HG03108 (cell line): ENCODE measurements at regions not wholly inside any gene's neighbourhood (a gene's known extent, or its start where the extent isn't known, plus 50 kb on each side); places are given as distances from the start of the nearest gene placed in this dataset.

ENCODE experiments used
- ATAC-seq: cut with Tn5 transposase; IDR thresholded peaks from one replicate; pipeline ENCODE4 v1.9.1; 2021; ENCODE audit warnings: moderate library complexity; ENCODE audit not compliant: unreplicated experiment

DNA sequence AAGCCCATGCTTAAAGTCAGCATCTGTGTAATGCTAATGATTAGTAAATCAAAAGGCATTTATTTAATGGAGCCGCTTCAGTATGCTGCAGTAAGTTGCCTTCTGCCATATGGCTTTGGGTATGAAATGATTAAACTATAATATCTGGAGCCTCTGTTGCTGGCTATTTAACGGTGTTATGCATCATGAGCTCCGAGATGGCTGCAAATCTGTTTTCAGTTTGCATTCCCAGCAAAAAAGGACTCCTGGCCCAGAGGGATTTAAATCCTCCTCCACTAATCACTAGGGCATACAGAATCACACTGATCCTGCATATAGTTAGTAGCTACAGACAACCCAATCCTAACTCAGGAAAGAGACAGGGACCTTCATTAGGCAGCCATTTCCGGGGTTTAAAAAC, 171.5 kb upstream of the EEA1 start:
- no peak for ATAC-seq

DNA sequence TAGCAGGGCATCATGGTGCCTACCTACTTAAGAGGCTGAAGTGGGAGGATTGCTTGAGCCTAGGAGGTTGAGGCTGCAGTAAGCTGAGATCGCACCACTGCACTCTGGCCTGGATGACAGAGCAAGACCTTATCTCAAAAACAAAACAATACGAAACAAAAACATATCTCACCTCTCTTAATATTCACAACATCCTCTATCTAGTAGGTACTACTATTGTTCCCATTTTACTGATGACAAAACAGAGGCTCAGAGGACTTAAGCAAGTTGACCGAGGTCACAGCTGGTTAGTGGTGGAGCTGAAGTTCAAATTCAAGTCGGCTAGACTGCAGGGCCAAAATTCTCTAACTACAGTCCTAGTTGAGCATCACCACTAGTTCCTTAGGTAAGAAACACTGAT, 172.3 kb upstream of the EEA1 start:
- no peak for ATAC-seq

DNA sequence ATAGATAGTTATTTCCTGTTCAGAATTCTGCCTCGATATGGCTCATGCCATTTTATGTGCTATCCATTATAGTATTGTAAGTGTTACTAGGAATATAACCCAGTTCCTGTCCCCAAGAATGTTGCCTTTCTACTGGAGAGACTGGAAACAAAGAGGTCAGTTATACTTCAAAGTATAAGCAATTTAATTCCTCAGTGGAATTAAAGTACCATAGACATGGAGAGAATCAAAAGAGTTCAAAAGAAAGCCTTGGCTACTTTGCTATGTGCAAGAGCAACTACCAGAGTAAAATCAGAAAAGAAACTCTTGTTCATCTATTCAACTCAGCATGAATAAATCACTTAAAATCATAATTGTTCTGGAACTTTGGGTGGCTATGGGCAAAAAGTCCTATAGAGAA, 173.2 kb upstream of the EEA1 start:
- ATAC-seq = no peak

DNA sequence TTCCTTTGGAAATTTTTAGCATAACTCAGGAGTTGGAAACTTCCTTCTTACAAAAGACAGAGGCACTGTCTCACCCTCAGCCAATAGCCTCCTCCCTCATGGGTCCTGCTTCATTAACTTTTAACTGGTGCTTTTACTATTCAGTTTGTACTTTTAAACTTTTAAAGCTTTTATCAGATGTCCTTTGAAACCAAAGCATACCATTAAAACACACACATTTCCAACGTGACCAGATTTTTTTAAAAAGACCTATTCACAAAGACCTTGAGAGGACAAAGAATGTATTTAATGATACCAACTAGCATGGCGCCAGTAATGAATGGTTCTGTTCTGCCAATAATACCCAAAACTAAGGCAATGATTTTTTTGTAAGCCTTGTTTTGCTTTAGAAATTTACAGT, 173.6 kb upstream of the EEA1 start:
- no peak for ATAC-seq

DNA sequence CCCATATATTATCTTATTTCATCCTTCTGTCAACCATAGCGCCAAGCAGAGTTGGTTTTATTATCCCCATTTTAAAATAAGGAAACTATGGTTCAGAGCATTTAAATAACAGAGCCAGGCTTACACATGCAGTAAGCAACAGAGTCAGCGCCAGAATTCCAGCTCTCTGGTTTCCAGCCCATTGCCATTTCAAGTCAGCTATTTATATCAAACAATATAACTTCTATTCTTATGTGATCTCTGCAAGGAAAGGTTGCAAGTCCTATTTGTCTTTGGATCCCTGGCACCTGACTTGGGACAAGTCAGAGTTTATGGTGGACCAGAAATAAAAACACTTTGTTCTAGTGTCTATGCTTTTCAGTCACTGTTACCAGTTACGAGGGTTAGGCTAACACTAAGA, 174.1 kb upstream of the EEA1 start:
- ATAC-seq = no peak

DNA sequence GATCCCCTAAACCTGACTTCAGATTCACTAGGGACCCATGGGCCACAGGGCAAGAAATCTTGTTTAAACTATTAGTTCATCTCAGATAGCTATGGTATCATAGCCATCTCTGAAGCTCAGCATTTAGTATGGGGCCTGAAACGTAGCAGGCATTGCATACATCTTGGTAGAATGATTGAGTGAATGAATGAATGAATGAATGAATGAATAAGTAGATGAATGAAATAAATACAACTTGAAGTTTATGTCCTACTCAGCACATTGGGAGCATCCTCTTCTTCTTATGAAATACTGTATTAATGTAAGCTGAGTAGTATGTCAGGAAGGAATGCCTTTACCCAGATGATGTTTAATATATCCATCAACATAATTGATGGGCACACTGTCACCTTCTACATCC, 175.4 kb upstream of the EEA1 start:
- no peak for ATAC-seq

DNA sequence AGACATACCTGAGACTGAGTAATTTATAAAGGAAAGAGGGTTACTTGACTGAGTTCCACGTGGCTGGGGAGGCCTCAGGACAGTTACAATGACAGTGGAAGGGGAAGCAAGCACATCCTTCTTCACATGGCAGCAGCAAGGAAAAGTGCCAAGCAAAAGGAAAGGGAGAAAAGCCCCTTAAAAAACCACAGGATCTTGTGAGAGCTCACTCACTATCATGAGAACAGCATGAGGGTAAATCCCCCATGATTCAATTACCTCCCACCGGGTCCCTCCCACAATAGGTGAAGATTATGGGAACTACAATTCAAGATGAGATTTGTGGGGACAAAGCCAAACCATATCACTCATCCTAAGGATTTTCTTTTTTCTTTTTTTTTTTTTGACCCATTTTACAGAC, 177.8 kb upstream of the EEA1 start:
- no peak for ATAC-seq

DNA sequence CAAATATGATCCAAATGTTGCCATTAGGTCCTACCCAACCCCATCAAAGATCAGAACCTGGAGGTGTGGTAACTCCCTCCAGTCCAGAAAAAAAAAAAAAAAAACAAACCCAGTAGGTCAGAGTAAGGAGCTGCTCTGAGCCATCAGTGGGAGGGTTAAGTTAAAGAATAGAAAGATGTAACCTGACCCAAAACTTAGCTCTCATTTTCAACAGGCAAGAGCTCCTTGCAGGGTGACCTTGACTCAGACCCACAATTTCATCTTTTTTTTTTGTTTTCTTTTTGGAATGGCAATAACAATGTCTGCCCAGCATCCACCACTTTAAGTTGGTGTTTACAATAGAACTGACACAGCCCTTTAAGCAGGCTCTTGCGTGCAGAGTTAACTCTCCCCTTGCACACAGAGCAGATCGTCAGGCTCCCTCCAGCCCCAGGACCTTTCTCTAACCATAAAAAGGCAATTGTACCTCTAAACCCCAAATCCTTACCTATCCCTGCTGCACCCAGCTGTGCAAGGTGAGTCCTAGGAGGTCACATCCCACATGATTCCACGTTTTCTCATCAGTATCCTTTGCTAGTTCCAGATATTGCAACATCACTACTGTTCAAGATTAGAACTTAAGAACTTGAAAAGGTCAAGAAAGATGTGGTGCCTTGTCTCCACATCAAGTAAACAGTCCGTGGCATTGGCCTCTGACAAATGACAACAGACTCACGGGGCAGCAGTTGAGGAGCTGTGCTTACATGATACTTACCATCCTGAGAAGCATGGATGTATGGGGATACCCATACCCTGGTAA, 178.6 kb upstream of the EEA1 start:
- ATAC-seq = no peak

DNA sequence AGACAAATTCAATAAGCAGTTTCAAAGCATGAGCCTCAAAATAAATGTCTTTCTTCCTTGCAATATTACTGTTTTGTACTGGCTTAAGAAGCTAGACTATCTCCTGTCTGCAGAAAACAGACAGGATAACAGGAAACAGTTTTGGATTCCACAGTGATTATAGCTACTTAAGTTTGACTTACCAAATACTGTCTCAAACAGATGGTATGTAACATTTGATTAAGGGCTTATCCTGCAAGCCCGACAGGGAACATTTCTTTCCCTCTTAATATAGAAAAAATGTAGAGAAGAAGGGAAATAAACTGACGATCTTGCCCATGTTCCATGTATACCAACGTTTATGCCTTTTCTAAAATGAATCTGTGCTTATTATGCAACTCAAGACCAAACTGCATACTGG, 179.9 kb upstream of the EEA1 start:
- ATAC-seq = no peak

DNA sequence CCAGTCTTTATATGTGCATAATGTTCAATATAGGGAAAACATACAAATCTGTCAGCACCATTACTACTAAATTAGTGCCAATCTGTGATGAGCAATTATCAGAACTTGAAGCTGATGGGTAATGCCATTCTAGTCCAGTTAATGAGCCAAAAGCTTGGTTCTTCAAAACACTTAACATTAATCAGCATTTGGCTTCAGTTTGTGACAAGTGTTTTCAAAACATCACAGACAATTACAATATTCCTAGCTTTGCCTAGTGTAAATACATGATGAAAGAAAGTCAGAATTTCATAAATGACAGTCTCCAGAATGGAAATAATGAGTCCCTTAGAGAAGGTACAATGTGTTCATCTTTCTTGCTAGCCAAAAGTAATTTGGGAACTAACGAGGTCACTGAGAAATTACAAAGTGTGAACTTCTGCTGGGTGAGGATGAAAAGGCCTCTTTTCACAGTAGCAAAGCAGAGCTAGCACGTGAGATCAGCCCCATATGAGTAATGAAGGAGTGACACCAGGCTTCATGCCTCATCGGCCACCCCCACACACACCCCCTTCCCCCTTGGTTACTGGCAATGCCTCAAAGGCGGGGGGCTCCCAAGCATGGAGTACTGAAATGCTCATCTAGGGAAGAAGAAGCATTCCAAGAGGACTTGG, 180.6 kb upstream of the EEA1 start:
- no peak for ATAC-seq

DNA sequence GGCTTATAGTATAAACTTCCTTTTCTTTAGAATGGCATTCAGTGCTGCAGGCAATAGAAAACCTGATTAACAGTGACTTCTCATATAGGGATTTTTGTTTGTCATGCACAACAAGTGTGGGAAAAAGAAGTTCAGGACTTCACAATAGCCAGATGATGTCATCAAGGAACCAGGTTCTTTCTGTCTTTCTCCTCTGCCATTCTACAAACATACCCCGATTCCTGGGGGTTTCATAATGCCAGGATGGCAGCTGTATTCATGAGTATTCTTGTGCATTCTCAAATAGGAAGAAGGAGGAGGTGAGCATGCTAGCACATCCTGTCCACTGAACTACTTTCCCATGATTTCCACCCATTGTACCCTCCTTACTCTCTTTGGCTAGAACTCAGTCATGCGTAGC, 182.7 kb upstream of the EEA1 start:
- no peak for ATAC-seq

DNA sequence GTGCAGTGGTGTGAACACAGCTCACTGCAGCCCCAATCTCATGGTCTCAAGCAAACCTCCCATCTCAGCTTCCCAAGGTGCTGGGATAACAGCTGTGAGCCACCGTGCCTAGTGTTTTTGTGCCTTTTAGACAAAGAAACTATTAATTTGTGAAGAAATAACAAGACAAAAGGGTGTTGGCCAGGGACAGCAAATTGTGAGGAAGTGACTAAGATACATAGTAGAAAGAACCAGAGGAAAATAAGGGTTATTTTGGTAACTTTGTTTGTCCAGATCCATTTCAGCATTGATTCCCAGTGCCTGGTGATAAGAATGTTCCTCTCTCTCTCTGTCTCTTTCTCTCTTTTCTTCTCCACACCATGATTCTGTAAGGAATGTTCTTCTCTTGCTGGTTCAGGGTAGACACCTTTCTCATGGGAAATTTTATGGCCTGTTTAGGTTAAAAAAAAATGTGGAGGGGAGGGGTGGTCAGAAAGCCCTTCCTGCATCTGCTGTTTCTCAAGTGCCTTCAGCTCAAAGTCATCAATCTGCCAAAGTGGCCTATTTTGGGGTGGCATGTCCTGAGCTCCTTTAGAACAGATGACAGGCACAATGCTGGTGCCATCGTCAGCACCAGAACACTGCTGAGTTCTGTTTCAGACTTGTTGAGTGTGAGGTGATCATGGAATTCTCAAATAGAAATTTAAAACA, 184.4 kb upstream of the EEA1 start:
- no peak for ATAC-seq

DNA sequence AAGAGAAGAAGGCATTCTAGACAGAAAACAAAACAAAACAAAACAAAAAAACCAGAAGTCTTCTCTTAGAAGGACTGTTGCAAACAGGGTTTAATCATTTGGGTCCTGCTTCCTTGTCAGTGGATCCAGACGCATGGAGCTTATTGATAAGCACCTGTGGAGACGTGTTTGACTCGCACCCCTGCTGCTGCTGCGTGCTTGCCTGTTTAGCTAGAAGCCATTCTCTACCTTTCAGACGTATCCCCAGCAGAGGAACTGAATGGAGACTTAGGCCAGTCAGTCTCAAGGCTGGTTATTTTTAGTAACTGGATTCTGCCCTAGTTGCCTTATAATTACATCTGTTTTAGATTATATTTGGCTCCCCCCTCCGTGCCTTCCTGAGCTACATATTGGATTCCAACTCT, 186.1 kb upstream of the EEA1 start:
- no peak for ATAC-seq

DNA sequence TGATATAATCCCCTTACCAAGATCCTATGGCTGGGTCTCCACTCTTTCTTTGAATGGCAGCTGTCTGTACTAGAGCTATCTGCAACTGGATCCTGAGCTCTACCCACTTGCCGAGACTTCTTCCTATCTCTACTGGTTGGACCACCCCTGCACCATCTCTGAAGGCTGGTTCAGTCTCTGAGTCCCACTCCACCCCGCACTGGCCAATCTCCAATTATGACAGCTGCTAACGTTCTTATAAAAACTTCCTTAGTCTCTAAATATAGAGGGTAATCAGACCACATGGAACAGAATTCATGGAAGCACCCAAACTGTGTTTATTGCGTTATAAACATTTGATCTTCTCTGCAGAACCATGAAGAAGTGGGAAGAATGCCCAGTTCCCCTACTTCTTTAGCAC, 186.6 kb upstream of the EEA1 start:
- ATAC-seq = no peak

DNA sequence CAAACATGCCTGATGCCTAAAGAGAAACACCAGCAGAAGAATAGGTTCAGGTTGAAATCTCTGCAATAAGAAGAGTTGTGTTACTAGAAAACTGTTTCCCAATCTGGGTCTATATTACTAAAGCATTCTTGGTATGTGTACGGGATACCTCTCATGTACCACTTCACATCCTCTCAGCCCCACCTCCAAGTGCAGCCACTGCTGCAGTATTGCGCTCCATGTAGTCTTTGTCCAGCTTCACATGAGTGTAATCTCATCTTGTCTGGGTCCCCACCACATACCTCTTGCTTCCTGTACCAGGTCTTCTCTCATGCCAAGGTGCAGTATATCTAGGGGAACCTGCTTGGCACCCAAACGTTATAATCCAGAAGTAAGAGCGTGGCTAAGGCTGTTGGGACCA, 187.5 kb upstream of the EEA1 start:
- ATAC-seq = no peak

DNA sequence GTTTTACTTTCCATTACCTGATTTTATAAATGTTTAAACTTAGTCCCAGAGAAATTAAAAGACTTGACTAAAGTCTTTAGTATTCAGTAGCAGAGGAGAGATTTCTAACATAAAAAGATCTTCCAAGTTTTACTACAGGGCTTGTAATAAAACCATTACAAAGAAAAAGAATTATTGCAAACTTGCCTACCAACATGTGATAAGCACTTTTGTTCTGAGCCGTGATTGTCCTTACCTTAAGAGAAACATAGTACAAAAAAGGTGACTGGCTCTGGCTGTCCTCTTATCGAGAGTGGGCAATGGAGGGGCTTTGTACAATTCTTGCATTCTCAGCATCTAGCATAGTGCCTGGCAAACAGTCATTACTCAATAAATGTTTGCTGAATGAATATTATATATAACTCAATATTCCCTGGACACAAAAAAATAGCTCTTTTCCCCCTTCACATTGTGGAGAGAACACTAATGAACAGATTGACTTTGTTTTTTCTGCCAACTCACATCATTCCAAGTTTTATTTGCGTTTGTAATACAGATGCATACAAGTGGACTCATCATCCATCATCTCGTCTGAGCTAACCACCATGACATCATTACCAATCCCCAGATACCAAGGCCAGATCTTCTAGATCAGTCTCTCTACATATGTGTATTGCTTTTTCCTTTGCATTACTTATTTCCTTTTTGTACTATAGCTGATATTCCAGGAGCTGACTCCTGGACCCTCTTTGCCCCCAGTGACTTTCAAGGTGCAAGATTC, 192.8 kb upstream of the EEA1 start:
- no peak for ATAC-seq

DNA sequence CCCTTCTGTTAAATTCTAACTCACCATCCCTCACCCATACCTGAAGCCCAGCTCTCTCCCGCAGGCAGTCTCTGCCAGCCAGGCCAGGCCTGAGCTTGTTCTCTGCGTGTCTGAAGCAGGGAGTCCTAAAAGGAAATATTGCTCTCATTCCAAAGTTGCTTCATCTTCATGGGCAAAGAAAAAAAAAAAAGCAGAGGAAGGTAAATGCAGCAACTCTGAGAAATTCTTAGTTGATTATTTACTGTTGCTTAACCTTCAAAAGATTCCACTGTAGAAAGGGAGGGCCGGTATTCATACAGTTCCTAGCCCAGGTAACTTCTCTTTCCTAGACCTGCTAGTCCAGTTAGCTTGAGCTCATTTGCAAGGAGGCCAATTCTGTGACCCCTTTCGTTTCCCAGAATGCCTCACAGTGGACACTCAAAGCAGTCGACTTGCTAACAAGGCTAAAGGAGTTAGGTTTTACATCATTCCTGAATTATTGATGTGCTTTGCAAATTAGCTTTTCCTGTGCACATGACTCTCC, 193.5 kb upstream of the EEA1 start:
- ATAC-seq = no peak

DNA sequence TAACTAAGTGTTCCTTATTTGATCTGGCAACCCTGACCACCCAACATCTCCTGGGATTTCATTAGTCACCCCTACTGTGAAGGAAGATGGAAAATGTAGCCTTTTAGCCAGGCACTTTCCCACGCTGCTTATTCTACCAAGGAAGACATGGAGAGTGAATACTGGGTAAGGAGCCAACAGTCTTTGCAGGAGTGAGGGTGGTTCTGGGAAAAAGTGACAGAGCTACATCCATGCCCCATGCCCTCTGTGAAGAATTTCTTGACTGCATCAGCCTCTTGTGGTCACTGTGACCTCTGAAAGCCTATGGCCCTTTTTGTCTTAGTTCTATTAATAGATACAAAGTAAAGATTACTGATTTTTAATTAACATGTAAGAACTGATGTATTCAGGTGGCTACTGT, 196.0 kb upstream of the EEA1 start:
- ATAC-seq = no peak

DNA sequence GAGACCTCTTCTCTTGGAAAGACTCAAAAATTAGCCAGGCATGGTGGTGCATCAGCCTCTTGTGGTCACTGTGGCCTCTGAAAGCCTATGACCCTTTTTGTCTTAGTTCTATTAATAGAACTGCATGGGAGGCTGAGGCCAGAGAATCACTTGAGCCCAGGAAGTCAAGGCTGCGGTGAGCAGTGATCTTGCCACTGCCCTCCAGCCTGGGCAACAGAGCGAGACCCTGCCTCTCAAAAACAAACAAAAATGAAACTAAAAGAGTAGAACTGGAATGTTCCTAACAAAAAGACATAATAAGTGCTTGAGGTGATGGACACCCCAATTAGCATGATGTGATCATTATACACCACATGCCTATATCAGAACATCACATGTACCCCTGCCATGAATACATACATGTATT, 197.0 kb upstream of the EEA1 start:
- ATAC-seq = no peak

DNA sequence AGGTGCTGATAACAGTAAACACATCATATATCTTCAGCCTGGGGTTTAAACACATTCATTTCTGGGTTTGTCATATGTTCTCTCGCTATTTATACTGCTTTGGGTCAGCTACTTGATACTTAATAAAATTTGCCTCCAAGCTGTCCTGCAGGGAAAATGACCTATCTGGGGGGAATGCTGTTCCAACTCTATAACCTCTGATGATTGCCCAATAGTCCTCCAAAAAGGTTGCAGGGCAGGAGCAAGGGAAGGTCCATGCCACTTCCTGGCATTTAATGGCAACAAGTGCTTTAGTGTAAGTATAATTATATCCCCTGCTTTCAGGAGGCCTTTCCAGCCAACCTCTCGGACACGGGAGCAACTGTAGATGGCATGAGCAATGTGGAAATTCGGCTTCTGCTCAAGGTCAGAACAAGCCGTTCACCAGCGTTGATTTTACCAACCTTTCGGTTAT, 198.0 kb upstream of the EEA1 start:
- ATAC-seq = no peak
